Activated T-cell treated with anti-CD3 and anti-CD28 coated beads, Interleukin-2, amount 50 U/mL, for 4 hours (primary cell): ENCODE measurements at regions not wholly inside any gene's neighbourhood (a gene's known extent, or its start where the extent isn't known, plus 50 kb on each side); places are given as distances from the start of the nearest gene placed in this dataset.

Experiments
- ATAC-seq, 2 donors: fragments of 200-7000 bp; cut with Tn5 transposase; one replicate each; pipeline ENCODE4 v1.10.0; 2021
- DNase-seq: peaks from one replicate; pipeline ENCODE4 v3.0.0-alpha.2; 2020
- H3K27me3 Mint-ChIP-seq: one replicate; pipeline ENCODE4 v1.8.0; 2021; ENCODE audit warnings: low read depth, mixed read lengths
- H3K36me3 Mint-ChIP-seq: one replicate; pipeline ENCODE4 v1.8.0; 2022; ENCODE audit warnings: mixed read lengths; ENCODE audit not compliant: insufficient read depth
- H3K4me1 Mint-ChIP-seq: one replicate; pipeline ENCODE4 v1.8.0; 2021; ENCODE audit warnings: low read depth, mixed read lengths
- H3K4me3 Mint-ChIP-seq: one replicate; pipeline ENCODE4 v1.8.0; 2021; ENCODE audit warnings: mild to moderate bottlenecking, moderate library complexity, mixed read lengths
- H3K9me3 Mint-ChIP-seq: one replicate; pipeline ENCODE4 v1.8.0; 2021; ENCODE audit warnings: mixed read lengths

- DNase-seq (peak; percentile 3), ATAC-seq (no peak)
- H3K36me3 Mint-ChIP-seq: peaks cover 1% of the 10 kb centered on the region
- no peaks in the 10 kb centered on the region for H3K27me3 Mint-ChIP-seq
- H3K4me3 Mint-ChIP-seq: no peak overlapping the region
- peaks cover under 1% of the 10 kb centered on the region for H3K9me3 Mint-ChIP-seq
- H3K4me1 Mint-ChIP-seq: no peaks in the 10 kb centered on the region
Observed at GRCh38 chr12:34395056-34396005, 373.0 kb downstream of the ALG10 start.

GRCh38 chr12:34396006-34396860 lies 373.9 kb downstream of the ALG10 start:
- no peaks in the 10 kb centered on the region for H3K36me3 Mint-ChIP-seq

GRCh38 chr12:34396861-34397590 lies 374.7 kb downstream of the ALG10 start:
- Mint-ChIP-seq H3K27me3 (no peaks in the 10 kb centered on the region), H3K36me3 (no peaks in the 10 kb centered on the region), H3K4me1 (no peaks in the 10 kb centered on the region), H3K4me3 (no peak overlapping the region), H3K9me3 (peaks cover 7% of the 10 kb centered on the region)
- peak; percentile 4 for DNase-seq
- ATAC-seq: no peak

More at GRCh38 chr12:34396006-34396860, 373.9 kb downstream of the ALG10 start:
- DNase-seq (peak; percentile 3), ATAC-seq (no peak)
- Mint-ChIP-seq H3K4me1 (no peaks in the 10 kb centered on the region), H3K9me3 (peaks cover 7% of the 10 kb centered on the region), H3K27me3 (no peaks in the 10 kb centered on the region), H3K4me3 (no peak overlapping the region)

GRCh38 chr12:34397591-34398365 lies 375.5 kb downstream of the ALG10 start:
- no peaks in the 10 kb centered on the region for H3K4me1 Mint-ChIP-seq
- H3K36me3 Mint-ChIP-seq: no peaks in the 10 kb centered on the region
- DNase-seq: no peak
- no peak overlapping the region for H3K4me3 Mint-ChIP-seq
- no peak for ATAC-seq
- H3K27me3 Mint-ChIP-seq: no peaks in the 10 kb centered on the region
- H3K9me3 Mint-ChIP-seq: peaks cover 13% of the 10 kb centered on the region

- peaks cover 18% of the 10 kb centered on the region for H3K9me3 Mint-ChIP-seq
- no peaks in the 10 kb centered on the region for H3K27me3 Mint-ChIP-seq
- ATAC-seq (no peak), DNase-seq (peak; percentile 1)
- no peaks in the 10 kb centered on the region for H3K4me1 Mint-ChIP-seq
- H3K4me3 Mint-ChIP-seq: no peak overlapping the region
- H3K36me3 Mint-ChIP-seq: no peaks in the 10 kb centered on the region
Observed at GRCh38 chr12:34398366-34398705, 376.0 kb downstream of the ALG10 start.

GRCh38 chr12:34398706-34399630 lies 376.7 kb downstream of the ALG10 start:
- Mint-ChIP-seq H3K27me3 (no peaks in the 10 kb centered on the region), H3K9me3 (peaks cover 18% of the 10 kb centered on the region), H3K36me3 (no peaks in the 10 kb centered on the region), H3K4me3 (no peak overlapping the region), H3K4me1 (no peaks in the 10 kb centered on the region)
- DNase-seq: peak; percentile 2
- ATAC-seq: no peak

- Mint-ChIP-seq H3K4me1 (no peaks in the 10 kb centered on the region), H3K4me3 (no peak overlapping the region), H3K9me3 (peaks cover 18% of the 10 kb centered on the region), H3K36me3 (no peaks in the 10 kb centered on the region), H3K27me3 (no peaks in the 10 kb centered on the region)
- peak; percentile 1 for DNase-seq
- no peak for ATAC-seq
Observed at GRCh38 chr12:34399631-34400410, 377.5 kb downstream of the ALG10 start.

GRCh38 chr12:34400411-34400881 lies 378.1 kb downstream of the ALG10 start:
- Mint-ChIP-seq H3K27me3 (no peaks in the 10 kb centered on the region), H3K9me3 (peaks cover 23% of the 10 kb centered on the region), H3K4me1 (no peaks in the 10 kb centered on the region), H3K4me3 (no peak overlapping the region), H3K36me3 (no peaks in the 10 kb centered on the region)
- no peak for ATAC-seq
- DNase-seq: peak; percentile 0

- H3K27me3 Mint-ChIP-seq: no peaks in the 10 kb centered on the region
- DNase-seq: peak; percentile 0
- H3K9me3 Mint-ChIP-seq: peaks cover 27% of the 10 kb centered on the region
- H3K4me3 Mint-ChIP-seq: no peak overlapping the region
- H3K36me3 Mint-ChIP-seq: no peaks in the 10 kb centered on the region
- no peaks in the 10 kb centered on the region for H3K4me1 Mint-ChIP-seq
- no peak for ATAC-seq
Observed at GRCh38 chr12:34400986-34401658, 378.8 kb downstream of the ALG10 start.

- peak; percentile 2 for DNase-seq
- H3K4me3 Mint-ChIP-seq: no peak overlapping the region
Observed at GRCh38 chr12:34401659-34402227, 379.4 kb downstream of the ALG10 start.

GRCh38 chr12:34402228-34402898 lies 380.1 kb downstream of the ALG10 start:
- DNase-seq: peak; percentile 1
- H3K4me3 Mint-ChIP-seq: no peak overlapping the region
- H3K36me3 Mint-ChIP-seq: no peaks in the 10 kb centered on the region
- H3K4me1 Mint-ChIP-seq: no peaks in the 10 kb centered on the region
- no peak for ATAC-seq
- peaks cover 36% of the 10 kb centered on the region for H3K9me3 Mint-ChIP-seq
- H3K27me3 Mint-ChIP-seq: no peaks in the 10 kb centered on the region

More at GRCh38 chr12:34401659-34402227, 379.4 kb downstream of the ALG10 start:
- H3K27me3 Mint-ChIP-seq: no peaks in the 10 kb centered on the region
- ATAC-seq: no peak
- peaks cover 31% of the 10 kb centered on the region for H3K9me3 Mint-ChIP-seq
- H3K4me1 Mint-ChIP-seq: no peaks in the 10 kb centered on the region
- H3K36me3 Mint-ChIP-seq: no peaks in the 10 kb centered on the region
